GM10266 (cell line): ENCODE measurements at regions not wholly inside any gene's neighbourhood (a gene's known extent, or its start where the extent isn't known, plus 50 kb on each side); places are given as distances from the start of the nearest gene placed in this dataset.
"Not testable (repeated sequence)": the region's sequence is repeated elsewhere in the genome, so short reads cannot be mapped to it uniquely, and the experiment has no call there.

Experiments
- DNase-seq: peaks from one replicate; pipeline ENCODE4 v3.0.0; 2012; ENCODE audit errors: extremely low spot score
- TF ChIP-seq, protein P1 (sequence below): IDR thresholded peaks from 2 replicates; pipeline ENCODE4 v1.5.1; 2012; ENCODE audit warnings: mild to moderate bottlenecking, low read depth; ENCODE audit not compliant: control insufficient read depth, insufficient read depth; ENCODE audit errors: missing control alignments

DNA sequence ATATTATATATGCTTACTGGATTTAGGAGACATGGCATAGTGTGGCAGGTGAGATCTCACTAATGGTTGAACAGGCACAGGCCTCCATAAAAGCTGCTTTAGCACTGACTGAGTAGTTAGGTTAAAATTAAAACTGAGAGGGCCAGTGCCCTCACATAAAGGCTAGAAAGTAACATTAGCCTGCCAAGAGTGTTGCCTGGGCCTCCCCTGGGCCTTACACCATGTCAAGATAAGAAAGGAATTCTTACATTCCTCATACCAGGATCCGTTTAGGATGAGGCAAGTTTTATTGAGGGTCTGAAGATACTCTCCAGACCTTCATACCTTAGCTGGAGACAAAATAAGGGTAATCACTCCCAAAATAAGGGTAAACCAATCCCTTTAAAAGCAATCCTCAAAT, 1011.8 kb downstream of the PLA2G4A start:
- TF ChIP-seq, protein P1, sequence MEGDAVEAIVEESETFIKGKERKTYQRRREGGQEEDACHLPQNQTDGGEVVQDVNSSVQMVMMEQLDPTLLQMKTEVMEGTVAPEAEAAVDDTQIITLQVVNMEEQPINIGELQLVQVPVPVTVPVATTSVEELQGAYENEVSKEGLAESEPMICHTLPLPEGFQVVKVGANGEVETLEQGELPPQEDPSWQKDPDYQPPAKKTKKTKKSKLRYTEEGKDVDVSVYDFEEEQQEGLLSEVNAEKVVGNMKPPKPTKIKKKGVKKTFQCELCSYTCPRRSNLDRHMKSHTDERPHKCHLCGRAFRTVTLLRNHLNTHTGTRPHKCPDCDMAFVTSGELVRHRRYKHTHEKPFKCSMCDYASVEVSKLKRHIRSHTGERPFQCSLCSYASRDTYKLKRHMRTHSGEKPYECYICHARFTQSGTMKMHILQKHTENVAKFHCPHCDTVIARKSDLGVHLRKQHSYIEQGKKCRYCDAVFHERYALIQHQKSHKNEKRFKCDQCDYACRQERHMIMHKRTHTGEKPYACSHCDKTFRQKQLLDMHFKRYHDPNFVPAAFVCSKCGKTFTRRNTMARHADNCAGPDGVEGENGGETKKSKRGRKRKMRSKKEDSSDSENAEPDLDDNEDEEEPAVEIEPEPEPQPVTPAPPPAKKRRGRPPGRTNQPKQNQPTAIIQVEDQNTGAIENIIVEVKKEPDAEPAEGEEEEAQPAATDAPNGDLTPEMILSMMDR: no peak
- no peak for DNase-seq

DNA sequence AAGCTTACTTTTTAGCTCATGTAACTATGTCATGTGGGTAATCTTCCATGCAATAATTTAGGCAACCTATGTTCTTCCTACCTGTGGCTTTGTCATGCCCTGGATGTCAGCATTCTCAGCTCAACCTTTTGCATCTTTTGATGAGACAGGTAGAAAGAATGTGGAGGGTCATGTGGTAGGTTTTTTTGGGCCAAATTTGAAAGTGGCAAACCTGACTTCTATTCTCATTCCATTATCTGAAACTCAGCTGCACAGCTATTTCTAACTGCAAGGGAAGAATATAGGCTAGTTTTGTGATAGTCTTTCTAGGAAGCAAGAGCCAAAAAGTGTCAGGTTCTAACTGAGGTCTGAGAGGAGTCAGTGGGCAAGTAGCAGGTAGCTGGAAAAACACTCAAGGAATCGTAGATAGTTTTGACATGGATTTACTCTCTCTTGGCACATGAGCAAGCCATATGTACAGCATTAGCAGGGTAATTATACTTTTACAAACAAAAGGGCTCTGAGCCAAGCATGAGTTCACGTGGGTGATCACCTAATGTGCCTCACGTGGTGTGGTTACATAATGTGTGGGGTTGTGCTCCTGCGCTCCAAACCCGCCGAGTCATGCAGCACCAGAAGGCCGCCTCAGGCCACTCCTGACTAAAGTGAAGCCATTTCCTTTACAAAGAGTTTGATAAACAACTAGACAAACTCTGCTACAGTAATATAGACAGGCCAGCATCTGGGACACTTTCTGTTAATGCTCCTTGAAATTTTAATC, 1013.8 kb downstream of the PLA2G4A start:
- TF ChIP-seq, protein P1: no peak
- DNase-seq: no peak

DNA sequence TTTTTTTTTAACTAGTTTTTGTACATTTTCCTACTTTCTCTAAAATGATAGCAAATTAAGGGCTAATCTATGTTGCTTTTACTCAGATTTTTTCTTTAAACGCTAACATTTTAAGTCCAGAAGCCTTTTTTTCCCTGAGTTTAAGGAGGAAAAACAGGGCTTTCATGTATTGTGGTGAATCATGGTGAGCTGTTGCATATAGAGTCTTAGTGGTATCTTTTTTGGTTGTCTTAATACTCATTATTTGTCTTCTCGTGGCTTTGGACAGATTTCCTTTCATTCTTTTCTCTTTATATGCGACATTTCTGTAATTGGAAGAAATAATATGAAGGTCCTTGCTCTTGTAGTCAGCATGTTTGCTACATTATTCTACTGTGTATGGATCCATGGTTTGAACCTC, 1015.6 kb downstream of the PLA2G4A start:
- TF ChIP-seq, protein P1: no peak
- no peak for DNase-seq

DNA sequence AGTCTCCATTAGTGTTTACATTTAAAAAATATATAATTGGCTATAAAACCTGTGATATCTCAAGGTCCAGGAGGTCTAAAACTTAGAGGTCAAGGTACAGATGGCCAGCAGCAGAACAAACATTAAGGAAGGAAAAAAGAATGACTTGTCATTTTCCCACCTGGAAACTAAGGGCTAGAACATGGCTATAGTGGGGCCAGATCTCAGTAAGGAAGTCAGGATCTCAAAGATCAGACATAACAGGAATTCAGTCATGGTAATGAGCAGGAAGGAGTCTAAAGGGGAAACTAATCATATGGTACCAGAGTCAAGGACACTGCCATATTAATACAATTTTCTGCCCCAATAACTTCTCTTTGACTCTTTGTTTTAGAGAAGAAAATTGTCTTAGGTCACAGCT, 1018.8 kb downstream of the PLA2G4A start:
- TF ChIP-seq, protein P1: no peak
- DNase-seq: no peak

DNA sequence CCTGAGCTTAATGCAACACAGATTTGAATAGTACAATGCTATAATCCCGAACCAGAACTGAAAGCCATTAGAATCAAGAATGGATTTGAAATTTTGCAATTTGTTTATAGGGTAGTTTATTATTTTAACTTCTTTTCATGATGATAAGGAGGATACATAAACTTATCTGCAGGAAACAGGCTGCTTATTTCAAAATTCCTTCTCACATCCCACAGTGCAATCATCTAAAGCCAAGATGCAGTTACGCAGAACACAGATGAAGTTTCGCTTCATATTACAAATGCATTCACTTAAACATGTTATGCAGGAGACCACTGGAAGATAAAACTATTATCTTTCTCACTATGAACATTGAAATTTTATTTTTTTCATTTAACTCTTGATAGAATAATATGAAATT, 1019.6 kb downstream of the PLA2G4A start:
- TF ChIP-seq, protein P1: no peak
- no peak for DNase-seq

DNA sequence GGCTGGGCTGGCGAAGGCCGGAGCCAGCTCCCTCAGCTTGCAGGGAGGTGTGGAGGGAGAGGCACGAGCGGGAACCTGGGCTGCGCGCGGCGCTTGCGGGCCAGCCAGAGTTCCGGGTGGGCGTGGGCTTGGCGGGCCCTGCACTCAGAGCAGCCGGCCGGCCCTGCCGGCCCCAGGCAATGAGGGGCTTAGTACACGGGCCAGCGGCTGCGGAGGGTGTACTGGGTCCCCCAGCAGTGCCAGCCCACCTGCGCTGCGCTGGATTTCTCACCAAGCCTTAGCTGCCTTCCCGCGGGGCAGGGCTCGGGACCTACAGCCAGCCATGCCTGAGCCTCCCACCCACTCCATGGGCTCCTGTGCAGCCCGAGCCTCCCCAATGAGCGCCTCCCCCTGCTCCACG, 1021.4 kb downstream of the PLA2G4A start:
- not testable (repeated sequence) for DNase-seq

DNA sequence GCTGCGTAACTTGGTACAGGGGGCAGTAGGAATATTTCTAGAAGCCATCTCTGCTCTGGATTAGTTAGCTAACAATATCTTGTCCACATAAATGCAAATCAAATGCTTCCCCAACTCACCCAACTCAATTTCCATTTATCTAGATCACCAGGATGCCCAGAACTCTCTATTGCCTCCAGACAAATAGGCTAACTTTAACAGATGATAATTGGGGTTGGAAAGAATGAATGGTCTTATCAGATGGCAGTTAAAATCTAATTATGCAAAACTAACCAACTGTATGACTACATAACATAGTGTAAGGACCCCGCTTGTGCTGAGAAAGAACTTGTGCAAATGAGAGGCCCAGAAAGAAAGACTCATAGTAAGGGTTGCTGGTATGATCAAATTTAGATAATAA, 1024.8 kb downstream of the PLA2G4A start:
- TF ChIP-seq, protein P1: no peak
- no peak for DNase-seq

DNA sequence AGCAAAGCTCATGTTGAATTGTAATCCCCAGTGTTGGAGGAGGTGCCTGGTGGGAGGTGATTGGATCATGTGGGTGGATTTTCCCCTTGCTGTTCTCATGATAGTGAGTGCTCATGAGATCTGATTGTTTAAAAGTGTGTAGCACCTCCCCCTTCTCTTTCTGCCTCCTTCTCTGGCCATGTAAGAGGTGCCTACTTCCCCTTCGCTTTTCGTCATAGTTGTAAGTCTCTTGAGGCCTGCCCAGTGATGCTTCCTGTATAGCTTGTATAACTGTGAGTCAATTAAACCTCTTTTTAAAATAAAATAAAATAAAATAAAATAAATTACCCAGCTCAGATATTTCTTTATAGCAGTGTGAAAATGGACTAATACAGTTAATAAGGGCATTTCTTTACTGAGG, 1025.7 kb downstream of the PLA2G4A start:
- TF ChIP-seq, protein P1: no peak

More for the DNA sequence above, 1025.7 kb downstream of the PLA2G4A start:
- no peak for DNase-seq
